Smooth muscle cell (in vitro differentiated cells): ENCODE measurements at regions not wholly inside any gene's neighbourhood (a gene's known extent, or its start where the extent isn't known, plus 50 kb on each side); places are given as distances from the start of the nearest gene placed in this dataset.

ENCODE experiments used
- DNase-seq: peaks from one replicate; lab custom pipeline; 2025; ENCODE audit not compliant: unreplicated experiment; lab: John Stamatoyannopoulos, UW
- H2AFZ ChIP-seq: fragments of 200-600 bp; sonication (generic); 2 replicates; pipeline ENCODE4 v1.6.0; 2016; ENCODE audit warnings: antibody characterized with exemption, low read depth, mild to moderate bottlenecking
- H3F3A ChIP-seq: fragments of 200-600 bp; sonication (generic); 2 replicates; pipeline ENCODE4 v1.6.0; 2017; ENCODE audit warnings: antibody characterized with exemption, low read depth
- H3K27ac ChIP-seq: fragments of 200-600 bp; sonication (generic); 2 replicates; pipeline ENCODE4 v1.5.1; 2016; ENCODE audit warnings: low read depth, mild to moderate bottlenecking
- H3K27me3 ChIP-seq: fragments of 200-600 bp; sonication (generic); 2 replicates; pipeline ENCODE4 v1.6.1; 2016; ENCODE audit warnings: low read depth, mild to moderate bottlenecking
- H3K36me3 ChIP-seq: fragments of 200-600 bp; sonication (generic); 2 replicates; pipeline ENCODE4 v1.5.1; 2016; ENCODE audit warnings: low read depth
- H3K4me1 ChIP-seq: fragments of 200-600 bp; sonication (generic); 2 replicates; pipeline ENCODE4 v1.5.1; 2016; ENCODE audit warnings: low read depth
- H3K4me2 ChIP-seq: fragments of 200-600 bp; sonication (generic); 2 replicates; pipeline ENCODE4 v1.6.0; 2016; ENCODE audit warnings: mild to moderate bottlenecking
- H3K4me3 ChIP-seq: fragments of 200-600 bp; sonication (generic); 2 replicates; pipeline ENCODE4 v1.5.1; 2016; ENCODE audit warnings: mild to moderate bottlenecking
- H3K79me2 ChIP-seq: fragments of 200-600 bp; sonication (generic); 2 replicates; pipeline ENCODE4 v1.6.0; 2016; ENCODE audit warnings: low read depth, mild to moderate bottlenecking
- H3K9ac ChIP-seq: fragments of 200-600 bp; sonication (generic); 2 replicates; pipeline ENCODE4 v1.6.0; 2016; ENCODE audit warnings: low read depth
- H3K9me3 ChIP-seq: fragments of 200-600 bp; sonication (generic); replicated peaks from 2 replicates; pipeline ENCODE4 v1.5.1; 2016; ENCODE audit warnings: low read depth
- H4K20me1 ChIP-seq: fragments of 200-600 bp; sonication (generic); 2 replicates; pipeline ENCODE4 v1.6.0; 2016; ENCODE audit warnings: low read depth
- WGBS: methylation state at CpG from one replicate; pipeline ENCODE4 v1.1.7; 2016; ENCODE audit warnings: low lambda C conversion rate; 5-methylcytosine and 5-hydroxymethylcytosine counted together
- TF ChIP-seq, protein P1 (sequence below): fragments of 200-600 bp; sonication (generic); IDR thresholded peaks from 2 replicates; pipeline ENCODE4 v1.5.1; 2017; ENCODE audit warnings: borderline replicate concordance, mild to moderate bottlenecking, antibody characterized with exemption; ENCODE audit not compliant: insufficient read depth, poor library complexity, severe bottlenecking

DNA sequence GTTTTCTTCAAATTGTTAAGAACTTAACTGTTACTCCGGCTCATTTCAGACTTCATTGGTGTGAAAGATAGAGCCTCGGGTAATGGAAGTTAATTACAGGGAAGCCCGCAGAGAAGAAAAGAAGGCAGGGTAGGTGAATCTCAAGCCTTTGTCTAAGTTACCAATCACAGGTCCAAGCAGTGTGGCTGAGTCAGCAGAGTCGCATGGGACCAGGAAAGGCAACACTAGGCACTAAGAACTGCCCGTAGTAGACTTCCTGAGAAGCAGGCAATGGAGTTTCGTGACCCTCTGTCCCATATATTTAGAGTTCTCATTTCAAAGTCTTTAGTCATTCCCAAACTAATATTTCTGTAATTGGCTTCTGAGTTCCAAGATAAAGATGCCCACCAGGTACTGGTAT is 122.9 kb upstream of the STT3B start:
- Histone ChIP-seq H3K4me3 (no peak overlapping the region), H2AFZ (no peak overlapping the region), H3F3A (no peaks in the 10 kb centered on the region), H3K4me1 (peaks cover 12% of the 10 kb centered on the region), H3K9me3 (no peaks in the 10 kb centered on the region), H4K20me1 (no peaks in the 10 kb centered on the region), H3K9ac (no peak overlapping the region), H3K36me3 (no peaks in the 10 kb centered on the region), H3K79me2 (no peaks in the 10 kb centered on the region), H3K27me3 (no peaks in the 10 kb centered on the region), H3K27ac (no peak overlapping the region), H3K4me2 (no peak overlapping the region)
- TF ChIP-seq, protein P1, sequence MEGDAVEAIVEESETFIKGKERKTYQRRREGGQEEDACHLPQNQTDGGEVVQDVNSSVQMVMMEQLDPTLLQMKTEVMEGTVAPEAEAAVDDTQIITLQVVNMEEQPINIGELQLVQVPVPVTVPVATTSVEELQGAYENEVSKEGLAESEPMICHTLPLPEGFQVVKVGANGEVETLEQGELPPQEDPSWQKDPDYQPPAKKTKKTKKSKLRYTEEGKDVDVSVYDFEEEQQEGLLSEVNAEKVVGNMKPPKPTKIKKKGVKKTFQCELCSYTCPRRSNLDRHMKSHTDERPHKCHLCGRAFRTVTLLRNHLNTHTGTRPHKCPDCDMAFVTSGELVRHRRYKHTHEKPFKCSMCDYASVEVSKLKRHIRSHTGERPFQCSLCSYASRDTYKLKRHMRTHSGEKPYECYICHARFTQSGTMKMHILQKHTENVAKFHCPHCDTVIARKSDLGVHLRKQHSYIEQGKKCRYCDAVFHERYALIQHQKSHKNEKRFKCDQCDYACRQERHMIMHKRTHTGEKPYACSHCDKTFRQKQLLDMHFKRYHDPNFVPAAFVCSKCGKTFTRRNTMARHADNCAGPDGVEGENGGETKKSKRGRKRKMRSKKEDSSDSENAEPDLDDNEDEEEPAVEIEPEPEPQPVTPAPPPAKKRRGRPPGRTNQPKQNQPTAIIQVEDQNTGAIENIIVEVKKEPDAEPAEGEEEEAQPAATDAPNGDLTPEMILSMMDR = no peak
- WGBS = 82% methylated on average over 6 of the region's 6 CpGs
- no peak for DNase-seq

DNA sequence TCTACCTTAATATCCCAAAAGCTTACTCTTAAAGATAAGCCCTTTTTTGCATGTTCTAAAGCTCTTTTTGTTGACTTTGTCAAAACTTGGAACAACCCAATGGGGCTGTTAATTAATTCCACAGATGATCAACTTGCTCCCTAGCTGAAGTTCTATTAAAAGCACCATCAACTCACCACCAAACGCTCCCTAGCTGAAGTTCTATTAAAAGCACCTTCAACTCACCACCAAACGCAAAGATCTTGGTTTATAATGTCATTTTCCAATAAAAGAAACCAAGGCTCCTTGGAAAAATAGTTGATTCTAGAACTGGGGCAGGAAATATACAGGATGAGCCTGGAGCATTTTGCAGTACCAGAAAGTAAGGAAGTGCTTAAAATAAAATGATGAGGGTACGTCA is 122.3 kb upstream of the STT3B start:
- no peaks in the 10 kb centered on the region for H3K27me3 ChIP-seq
- H3K9ac ChIP-seq = no peak overlapping the region
- H3K9me3 ChIP-seq = no peaks in the 10 kb centered on the region
- H3K4me3 ChIP-seq = no peak overlapping the region
- H3K4me2 ChIP-seq = no peak overlapping the region
- no peaks in the 10 kb centered on the region for H3F3A ChIP-seq
- no peak overlapping the region for H3K27ac ChIP-seq
- no peak overlapping the region for H2AFZ ChIP-seq
- DNase-seq = no peak
- H3K36me3 ChIP-seq = no peaks in the 10 kb centered on the region
- peaks cover 7% of the 10 kb centered on the region for H3K4me1 ChIP-seq
- 94% methylated on average over 3 of the region's 3 CpGs for WGBS
- no peaks in the 10 kb centered on the region for H3K79me2 ChIP-seq
- H4K20me1 ChIP-seq = no peaks in the 10 kb centered on the region
- TF ChIP-seq, protein P1 = no peak

DNA sequence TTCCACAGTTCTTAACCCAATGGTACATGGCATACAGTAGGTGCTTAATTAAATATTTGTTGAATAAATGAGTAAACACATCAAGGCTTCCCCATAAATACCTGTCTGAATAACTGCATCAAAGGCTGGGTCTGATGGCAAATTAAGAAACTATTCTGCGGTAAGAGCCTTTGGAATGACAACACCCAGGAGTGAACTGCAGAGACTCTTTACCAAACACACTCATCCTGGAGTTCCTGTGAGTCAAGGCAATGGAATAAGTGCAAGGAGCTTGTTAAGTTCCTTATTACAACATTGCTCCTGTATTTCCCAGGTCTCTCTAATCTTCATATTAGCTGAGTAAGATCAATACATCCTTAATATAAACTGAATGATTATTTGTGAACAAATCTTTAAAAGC is 119.9 kb upstream of the STT3B start:
- H3K9ac ChIP-seq = no peak overlapping the region
- no peaks in the 10 kb centered on the region for H3K9me3 ChIP-seq
- H3F3A ChIP-seq = no peaks in the 10 kb centered on the region
- no peaks in the 10 kb centered on the region for H3K79me2 ChIP-seq
- H3K27me3 ChIP-seq = no peaks in the 10 kb centered on the region
- no peaks in the 10 kb centered on the region for H4K20me1 ChIP-seq
- no peaks in the 10 kb centered on the region for H3K4me1 ChIP-seq
- H3K4me3 ChIP-seq = no peak overlapping the region
- 77% methylated on average over 1 of the region's 1 CpG for WGBS
- no peak overlapping the region for H3K4me2 ChIP-seq
- no peak for DNase-seq
- no peak overlapping the region for H3K27ac ChIP-seq
- H2AFZ ChIP-seq = no peak overlapping the region
- H3K36me3 ChIP-seq = no peaks in the 10 kb centered on the region
- TF ChIP-seq, protein P1 = no peak

DNA sequence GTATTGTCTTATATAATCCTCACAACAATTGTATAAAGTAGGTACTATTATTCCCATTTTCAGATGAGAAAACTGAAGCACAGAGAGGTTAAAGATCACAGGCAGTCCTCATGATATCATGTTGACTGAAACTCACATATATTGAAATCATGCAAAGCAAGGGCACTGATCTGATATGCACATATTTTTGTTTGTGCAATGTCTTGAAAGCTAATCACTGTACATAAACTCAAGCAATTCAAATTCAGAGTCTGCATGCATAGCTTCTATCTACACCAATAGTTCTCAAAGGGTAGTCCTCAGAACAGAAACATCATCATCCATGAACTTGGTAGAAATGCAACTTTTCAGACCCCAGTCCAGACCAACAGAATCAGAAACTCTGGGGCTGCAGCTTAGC is 119.2 kb upstream of the STT3B start:
- no peak overlapping the region for H3K27ac ChIP-seq
- no peaks in the 10 kb centered on the region for H3K27me3 ChIP-seq
- H3F3A ChIP-seq = no peaks in the 10 kb centered on the region
- no peaks in the 10 kb centered on the region for H3K9me3 ChIP-seq
- H3K9ac ChIP-seq = no peak overlapping the region
- H3K4me3 ChIP-seq = no peak overlapping the region
- H3K4me2 ChIP-seq = no peak overlapping the region
- no peaks in the 10 kb centered on the region for H3K79me2 ChIP-seq
- no peak for DNase-seq
- H3K36me3 ChIP-seq = no peaks in the 10 kb centered on the region
- no peak overlapping the region for H2AFZ ChIP-seq
- H4K20me1 ChIP-seq = no peaks in the 10 kb centered on the region
- no peaks in the 10 kb centered on the region for H3K4me1 ChIP-seq
- TF ChIP-seq, protein P1 = no peak
